ENCODE measurements at regions not wholly inside any gene's neighbourhood (a gene's known extent, or its start where the extent isn't known, plus 50 kb on each side); places are given as distances from the start of the nearest gene placed in this dataset.

DNA sequence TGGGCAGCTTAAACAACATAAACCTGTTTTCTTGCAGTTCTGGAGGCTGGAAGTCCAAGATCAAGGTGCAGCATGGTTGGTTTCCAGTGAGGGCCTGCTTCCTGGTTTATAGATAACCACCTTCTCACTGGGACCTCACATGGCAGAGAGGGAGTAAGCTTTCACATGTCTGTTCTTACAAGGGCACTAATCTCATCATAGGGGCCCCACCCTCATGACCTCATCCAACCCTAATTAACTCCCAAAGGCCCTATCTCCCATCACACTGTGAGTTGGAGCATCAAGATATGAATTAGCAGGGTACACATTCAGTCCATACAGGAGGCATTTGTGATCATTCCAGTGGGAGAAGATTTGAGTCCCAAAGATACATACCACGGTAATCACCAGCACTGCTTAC lies 50.5 kb upstream of the GRIN2A start:
- H3K4me1 ChIP-seq (replicated peaks in 1 of 2) = no peaks in the 10 kb centered on the region
- WGBS, 10 experiments = 0 to 100% (median 60%) methylated on average over 1 of the region's 1 CpG; no CpG with 5 or more reads in 7 of the 10 experiments
- no peak overlapping the region for H3K4me3 ChIP-seq
- H3K27ac ChIP-seq = no peak overlapping the region
- in situ Hi-C loops (cut with MboI; ENCODE audit: low pct_unique_long_range_greater_than_20kb in 2 of 9, low sequenced_read_pairs in 9 of 9, unreplicated experiment in 9 of 9) = loop anchor here in 1 of 9 experiments (25.0 kb wide), 1 partner anchor 680 kb away; no protein-coding TSS in a partner anchor
- ATAC-seq (replicated peaks in 6 of 8) = no peak

DNA sequence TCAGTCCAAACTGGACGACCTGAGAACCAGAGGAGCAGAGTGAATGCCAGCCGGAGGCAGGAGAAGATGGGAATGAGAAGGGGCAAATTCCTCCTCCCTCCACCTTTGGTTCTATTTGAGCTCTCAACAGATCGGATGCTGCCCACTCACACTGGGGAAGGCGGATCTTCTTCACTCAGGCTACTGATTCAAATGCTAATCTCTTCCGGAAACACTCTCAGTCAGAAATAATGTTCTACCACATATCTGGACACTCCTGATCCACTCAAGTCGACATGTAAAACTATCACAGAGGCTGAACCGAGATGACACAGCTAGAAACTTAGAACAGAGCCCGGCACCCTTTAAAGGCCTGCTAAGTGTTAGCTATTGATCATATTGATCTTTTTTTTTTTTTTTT lies 57.4 kb upstream of the GRIN2A start:
- H3K4me3 ChIP-seq = no peak overlapping the region
- WGBS, 10 experiments = 7 to 51% (median 29%) methylated on average over 1 to 8 of the region's 8 CpGs; no CpG with 5 or more reads in 2 of the 10 experiments
- H3K4me1 ChIP-seq (replicated peaks in 1 of 2) = peaks cover 17 to 20% of the 10 kb centered on the region in 2 donors
- no peak overlapping the region for H3K27ac ChIP-seq
- in situ Hi-C loops (cut with MboI; ENCODE audit: low pct_unique_long_range_greater_than_20kb in 2 of 9, low sequenced_read_pairs in 9 of 9, unreplicated experiment in 9 of 9) = loop anchor here in 1 of 9 experiments (25.0 kb wide), 1 partner anchor 673 kb away; no protein-coding TSS in a partner anchor
- ATAC-seq (replicated peaks in 6 of 8) = peak in 3 of 8 experiments; percentile 44 to 57 (median 53)

GRCh38 chr16:10240854-10241613 lies 58.8 kb upstream of the GRIN2A start:
- H3K4me3 ChIP-seq = no peak overlapping the region
- peak in 1 of 8 experiments; percentile 30 for ATAC-seq (replicated peaks in 6 of 8)
- 0 to 100% (median 59%) methylated on average over 1 to 4 of the region's 7 CpGs; no CpG with 5 or more reads in 2 of the 10 experiments for WGBS, 10 experiments
- in situ Hi-C loops (cut with MboI; ENCODE audit: low pct_unique_long_range_greater_than_20kb in 2 of 9, low sequenced_read_pairs in 9 of 9, unreplicated experiment in 9 of 9) = loop anchor here in 1 of 9 experiments (25.0 kb wide), 1 partner anchor 671 kb away; no protein-coding TSS in a partner anchor
- no peak overlapping the region for H3K27ac ChIP-seq
- peaks cover 17 to 20% of the 10 kb centered on the region in 2 donors for H3K4me1 ChIP-seq (replicated peaks in 1 of 2)

DNA sequence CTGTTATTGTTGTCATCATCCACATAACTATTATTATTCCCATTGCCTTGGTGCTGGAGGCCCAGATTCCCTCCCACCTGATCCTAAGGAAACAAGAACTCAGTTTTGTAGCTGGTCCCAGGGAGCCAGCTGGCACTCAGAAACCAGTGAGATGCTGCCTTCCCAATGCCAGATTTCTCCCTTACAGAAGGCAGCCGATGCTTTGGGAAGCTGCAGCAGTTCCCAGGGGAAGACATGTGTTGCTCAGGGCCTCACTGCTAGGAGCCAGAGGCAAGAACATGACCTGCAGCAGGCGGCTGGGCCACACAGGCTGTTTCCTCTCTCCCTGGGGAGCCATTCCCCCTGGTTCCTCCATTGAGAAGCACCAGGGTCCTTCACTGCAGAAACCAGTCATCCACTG lies 59.9 kb upstream of the GRIN2A start:
- Histone ChIP-seq H3K4me1 (replicated peaks in 1 of 2) (peaks cover 17 to 20% of the 10 kb centered on the region in 2 donors), H3K27ac (peak overlapping the region in 1 of 2 donors; percentile 25), H3K4me3 (no peak overlapping the region)
- peak in 4 of 8 experiments; percentile 52 to 89 (median 81) for ATAC-seq (replicated peaks in 6 of 8)
- WGBS, 10 experiments = 0 to 67% (median 20%) methylated on average over 1 to 2 of the region's 2 CpGs; no CpG with 5 or more reads in 6 of the 10 experiments
- in situ Hi-C loops (cut with MboI; ENCODE audit: low pct_unique_long_range_greater_than_20kb in 2 of 9, low sequenced_read_pairs in 9 of 9, unreplicated experiment in 9 of 9) = loop anchor here in 1 of 9 experiments (25.0 kb wide), 1 partner anchor 670 kb away; no protein-coding TSS in a partner anchor

DNA sequence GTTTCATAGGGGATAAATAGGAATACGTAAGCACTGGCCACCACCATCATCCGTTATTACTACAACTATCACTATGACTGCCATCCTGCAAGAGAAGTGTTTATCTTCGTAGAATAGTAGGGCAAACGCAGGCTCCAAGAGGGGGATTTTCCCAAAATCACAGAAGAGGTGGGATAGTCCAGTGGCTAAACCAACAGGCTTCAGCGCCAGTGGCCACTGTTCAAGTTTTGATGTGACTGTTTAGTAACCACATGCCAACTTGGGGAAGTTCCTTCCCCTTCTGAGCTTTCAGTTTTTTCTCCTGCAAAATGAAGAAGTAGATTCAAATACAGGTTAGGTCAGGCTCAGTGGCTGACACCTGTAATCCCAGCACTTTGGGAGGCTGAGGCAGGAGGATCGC lies 60.7 kb upstream of the GRIN2A start:
- 43 to 100% (median 92%) methylated on average over 1 to 6 of the region's 6 CpGs; no CpG with 5 or more reads in 4 of the 10 experiments for WGBS, 10 experiments
- in situ Hi-C loops (cut with MboI; ENCODE audit: low pct_unique_long_range_greater_than_20kb in 2 of 9, low sequenced_read_pairs in 9 of 9, unreplicated experiment in 9 of 9) = loop anchor here in 1 of 9 experiments (25.0 kb wide), 1 partner anchor 669 kb away; no protein-coding TSS in a partner anchor
- no peak overlapping the region for H3K4me3 ChIP-seq
- ATAC-seq (replicated peaks in 6 of 8) = no peak
- no peak overlapping the region for H3K27ac ChIP-seq
- peaks cover 17 to 20% of the 10 kb centered on the region in 2 donors for H3K4me1 ChIP-seq (replicated peaks in 1 of 2)

- Histone ChIP-seq H3K27ac (no peak overlapping the region), H3K4me3 (no peak overlapping the region), H3K4me1 (replicated peaks in 1 of 2) (peaks cover 12 to 17% of the 10 kb centered on the region in 2 donors)
- in situ Hi-C loops (cut with MboI; ENCODE audit: low pct_unique_long_range_greater_than_20kb in 2 of 9, low sequenced_read_pairs in 9 of 9, unreplicated experiment in 9 of 9) = loop anchor here in 1 of 9 experiments (25.0 kb wide), 1 partner anchor 667 kb away; no protein-coding TSS in a partner anchor
- no peak for ATAC-seq (replicated peaks in 6 of 8)
- WGBS, 10 experiments = 0 to 80% (median 60%) methylated on average over 1 to 7 of the region's 10 CpGs; no CpG with 5 or more reads in 5 of the 10 experiments
Observed at GRCh38 chr16:10245002-10245401, 62.8 kb upstream of the GRIN2A start.

- ATAC-seq (replicated peaks in 6 of 8) = peak in 1 of 8 experiments; percentile 66
- H3K27ac ChIP-seq = no peak overlapping the region
- in situ Hi-C loops (cut with MboI; ENCODE audit: low pct_unique_long_range_greater_than_20kb in 2 of 9, low sequenced_read_pairs in 9 of 9, unreplicated experiment in 9 of 9) = loop anchor here in 2 of 9 experiments (10.0 to 25.0 kb wide), 4 partner anchors 112 to 485 kb away; no protein-coding TSS in a partner anchor
- no peak overlapping the region for H3K4me3 ChIP-seq
- peaks cover 0 to 13% of the 10 kb centered on the region in 2 donors for H3K4me1 ChIP-seq (replicated peaks in 1 of 2)
- 10 to 63% (median 50%) methylated on average over 1 to 6 of the region's 12 CpGs; no CpG with 5 or more reads in 5 of the 10 experiments for WGBS, 10 experiments
Observed at GRCh38 chr16:10250137-10250828, 68.1 kb upstream of the GRIN2A start.

DNA sequence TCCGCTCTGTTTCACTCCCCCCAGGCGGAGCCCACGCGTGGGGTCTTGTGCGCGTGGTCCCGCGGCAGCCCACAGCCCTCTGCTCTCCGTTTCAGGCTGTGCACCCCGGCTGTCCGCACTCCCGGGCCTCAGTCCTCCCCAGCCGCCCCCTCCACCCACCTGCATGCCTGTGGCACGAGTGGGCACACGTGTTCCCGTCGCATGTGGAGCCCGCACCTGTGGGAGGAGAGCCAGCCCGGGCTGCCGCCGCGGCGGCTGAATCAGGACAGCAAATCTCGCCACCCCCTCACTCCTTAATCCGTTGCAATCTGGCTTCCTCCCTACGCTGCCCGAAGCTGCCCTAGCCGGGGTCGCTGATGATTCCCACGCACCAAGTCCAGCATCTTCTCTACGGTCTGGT lies 69.9 kb upstream of the GRIN2A start:
- 70 to 100% (median 80%) methylated on average over 1 to 4 of the region's 31 CpGs; no CpG with 5 or more reads in 7 of the 10 experiments for WGBS, 10 experiments
- Histone ChIP-seq H3K4me3 (no peak overlapping the region), H3K27ac (no peak overlapping the region), H3K4me1 (replicated peaks in 1 of 2) (peaks cover 2 to 22% of the 10 kb centered on the region in 2 donors)
- ATAC-seq (replicated peaks in 6 of 8) = no peak
- in situ Hi-C loops (cut with MboI; ENCODE audit: low pct_unique_long_range_greater_than_20kb in 2 of 9, low sequenced_read_pairs in 9 of 9, unreplicated experiment in 9 of 9) = loop anchor here in 2 of 9 experiments (10.0 to 25.0 kb wide), 4 partner anchors 110 to 483 kb away; no protein-coding TSS in a partner anchor

GRCh38 chr16:10253409-10253808 lies 71.2 kb upstream of the GRIN2A start:
- in situ Hi-C loops (cut with MboI; ENCODE audit: low pct_unique_long_range_greater_than_20kb in 2 of 9, low sequenced_read_pairs in 9 of 9, unreplicated experiment in 9 of 9) = loop anchor here in 2 of 9 experiments (10.0 to 25.0 kb wide), 4 partner anchors 109 to 481 kb away; no protein-coding TSS in a partner anchor
- WGBS, 10 experiments = 0 to 100% (median 75%) methylated on average over 1 to 9 of the region's 10 CpGs; no CpG with 5 or more reads in 1 of the 10 experiments
- peaks cover 5 to 28% of the 10 kb centered on the region in 2 donors for H3K4me1 ChIP-seq (replicated peaks in 1 of 2)

GRCh38 chr16:10255728-10256127 lies 73.5 kb upstream of the GRIN2A start:
- 17 to 100% (median 100%) methylated on average over 1 to 2 of the region's 3 CpGs; no CpG with 5 or more reads in 7 of the 10 experiments for WGBS, 10 experiments
- in situ Hi-C loops (cut with MboI; ENCODE audit: low pct_unique_long_range_greater_than_20kb in 2 of 9, low sequenced_read_pairs in 9 of 9, unreplicated experiment in 9 of 9) = loop anchor here in 2 of 9 experiments (10.0 to 25.0 kb wide), 4 partner anchors 107 to 479 kb away; no protein-coding TSS in a partner anchor
- Histone ChIP-seq H3K27ac (no peak overlapping the region), H3K4me1 (replicated peaks in 1 of 2) (peaks cover 5 to 25% of the 10 kb centered on the region in 2 donors), H3K4me3 (no peak overlapping the region)
- no peak for ATAC-seq (replicated peaks in 6 of 8)

More at GRCh38 chr16:10253409-10253808, 71.2 kb upstream of the GRIN2A start:
- peak in 2 of 8 experiments; percentile 23 to 62 for ATAC-seq (replicated peaks in 6 of 8)
- Histone ChIP-seq H3K4me3 (no peak overlapping the region), H3K27ac (no peak overlapping the region)

GRCh38 chr16:10256784-10257641 lies 74.8 kb upstream of the GRIN2A start:
- in situ Hi-C loops (cut with MboI; ENCODE audit: low pct_unique_long_range_greater_than_20kb in 2 of 9, low sequenced_read_pairs in 9 of 9, unreplicated experiment in 9 of 9) = loop anchor here in 2 of 9 experiments (10.0 to 25.0 kb wide), 4 partner anchors 105 to 478 kb away; no protein-coding TSS in a partner anchor
- peak in 7 of 8 experiments; percentile 47 to 94 (median 81) for ATAC-seq (replicated peaks in 6 of 8)

More at GRCh38 chr16:10256784-10257641, 74.8 kb upstream of the GRIN2A start:
- WGBS, 10 experiments = 0 to 59% (median 22%) methylated on average over 1 to 9 of the region's 17 CpGs; no CpG with 5 or more reads in 2 of the 10 experiments
- H3K4me3 ChIP-seq = no peak overlapping the region
- H3K4me1 ChIP-seq (replicated peaks in 1 of 2) = peaks cover 5 to 25% of the 10 kb centered on the region in 2 donors
- no peak overlapping the region for H3K27ac ChIP-seq
